ENCODE measurements at regions not wholly inside any gene's neighbourhood (a gene's known extent, or its start where the extent isn't known, plus 50 kb on each side); places are given as distances from the start of the nearest gene placed in this dataset.
"Not testable (repeated sequence)": the region's sequence is repeated elsewhere in the genome, so short reads cannot be mapped to it uniquely, and the experiment has no call there.

- H3K4me3 ChIP-seq (ENCODE audit: low read depth, low read length): no peak overlapping the region
- TF ChIP-seq CTCF (conservative IDR thresholded peaks at IDR 0.05; ENCODE audit: low read depth, low read length): no peak
- no peak for DNase-seq (ENCODE audit: low read depth)
Measured at GRCh38 chr2:193428336-193428818, 1233.6 kb upstream of the TMEFF2 start.

- not testable (repeated sequence) for H3K4me3 ChIP-seq (ENCODE audit: low read depth, low read length); DNase-seq (ENCODE audit: low read depth)
Measured at GRCh38 chr2:193412368-193412767, 1217.6 kb upstream of the TMEFF2 start.

- no peak for DNase-seq (ENCODE audit: low read depth)
- H3K4me3 ChIP-seq (ENCODE audit: low read depth, low read length): no peak overlapping the region
- no peak for TF ChIP-seq CTCF (conservative IDR thresholded peaks at IDR 0.05; ENCODE audit: low read depth, low read length)
Measured at GRCh38 chr2:193409951-193410350, 1215.2 kb upstream of the TMEFF2 start.

- H3K4me3 ChIP-seq (ENCODE audit: low read depth, low read length): no peak overlapping the region
- no peak for DNase-seq (ENCODE audit: low read depth)
- TF ChIP-seq CTCF (conservative IDR thresholded peaks at IDR 0.05; ENCODE audit: low read depth, low read length): no peak
Measured at GRCh38 chr2:193382583-193382982, 1187.8 kb upstream of the TMEFF2 start.

GRCh38 chr2:193377789-193378188, 1183.1 kb upstream of the TMEFF2 start:
- TF ChIP-seq CTCF (conservative IDR thresholded peaks at IDR 0.05; ENCODE audit: low read depth, low read length): no peak
- no peak overlapping the region for H3K4me3 ChIP-seq (ENCODE audit: low read depth, low read length)
- no peak for DNase-seq (ENCODE audit: low read depth)

- H3K4me3 ChIP-seq (ENCODE audit: low read depth, low read length): no peak overlapping the region
- DNase-seq (ENCODE audit: low read depth): no peak
- no peak for TF ChIP-seq CTCF (conservative IDR thresholded peaks at IDR 0.05; ENCODE audit: low read depth, low read length)
Measured at GRCh38 chr2:193373120-193373519, 1178.4 kb upstream of the TMEFF2 start.

- no peak for DNase-seq (ENCODE audit: low read depth)
Measured at GRCh38 chr2:193371200-193371599, 1176.5 kb upstream of the TMEFF2 start.

More at GRCh38 chr2:193371200-193371599, 1176.5 kb upstream of the TMEFF2 start:
- TF ChIP-seq CTCF (conservative IDR thresholded peaks at IDR 0.05; ENCODE audit: low read depth, low read length): no peak
- H3K4me3 ChIP-seq (ENCODE audit: low read depth, low read length): no peak overlapping the region

All from choroid plexus epithelial cell (primary cell).